Neural progenitor cell (in vitro differentiated cells): ENCODE measurements at regions not wholly inside any gene's neighbourhood (a gene's known extent, or its start where the extent isn't known, plus 50 kb on each side); places are given as distances from the start of the nearest gene placed in this dataset.

Source experiments
- EZH2 ChIP-seq: fragments of 200-600 bp; sonication (generic); IDR thresholded peaks from 2 replicates; pipeline ENCODE4 v1.6.1; 2017; ENCODE audit warnings: antibody characterized with exemption, mild to moderate bottlenecking, moderate library complexity
- TF ChIP-seq, protein P1 (sequence below): fragments of 200-600 bp; sonication (generic); IDR thresholded peaks from 2 replicates; pipeline ENCODE4 v1.5.1; 2017; ENCODE audit warnings: antibody characterized with exemption, mild to moderate bottlenecking

DNA sequence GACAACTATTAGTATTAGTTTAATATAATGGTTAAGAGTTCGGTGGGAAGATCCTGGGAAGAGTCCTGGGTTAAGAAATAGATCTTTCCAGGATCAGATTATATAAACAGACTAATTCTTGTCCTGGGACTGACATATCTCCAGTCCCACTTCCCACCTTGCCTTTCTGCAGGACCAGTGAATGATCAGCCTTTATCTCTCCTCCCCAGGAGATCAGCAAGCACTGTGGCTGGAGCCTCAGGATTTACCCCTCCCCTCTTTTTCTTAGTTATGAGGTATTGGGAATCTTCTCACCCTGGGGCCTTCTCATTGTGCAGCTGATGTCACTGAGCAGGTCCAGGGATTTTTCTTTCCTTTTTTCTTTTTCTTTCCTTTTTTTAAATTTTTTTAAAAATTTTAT, 135.7 kb upstream of the UMPS start:
- TF ChIP-seq, protein P1, sequence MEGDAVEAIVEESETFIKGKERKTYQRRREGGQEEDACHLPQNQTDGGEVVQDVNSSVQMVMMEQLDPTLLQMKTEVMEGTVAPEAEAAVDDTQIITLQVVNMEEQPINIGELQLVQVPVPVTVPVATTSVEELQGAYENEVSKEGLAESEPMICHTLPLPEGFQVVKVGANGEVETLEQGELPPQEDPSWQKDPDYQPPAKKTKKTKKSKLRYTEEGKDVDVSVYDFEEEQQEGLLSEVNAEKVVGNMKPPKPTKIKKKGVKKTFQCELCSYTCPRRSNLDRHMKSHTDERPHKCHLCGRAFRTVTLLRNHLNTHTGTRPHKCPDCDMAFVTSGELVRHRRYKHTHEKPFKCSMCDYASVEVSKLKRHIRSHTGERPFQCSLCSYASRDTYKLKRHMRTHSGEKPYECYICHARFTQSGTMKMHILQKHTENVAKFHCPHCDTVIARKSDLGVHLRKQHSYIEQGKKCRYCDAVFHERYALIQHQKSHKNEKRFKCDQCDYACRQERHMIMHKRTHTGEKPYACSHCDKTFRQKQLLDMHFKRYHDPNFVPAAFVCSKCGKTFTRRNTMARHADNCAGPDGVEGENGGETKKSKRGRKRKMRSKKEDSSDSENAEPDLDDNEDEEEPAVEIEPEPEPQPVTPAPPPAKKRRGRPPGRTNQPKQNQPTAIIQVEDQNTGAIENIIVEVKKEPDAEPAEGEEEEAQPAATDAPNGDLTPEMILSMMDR = no peak
- TF ChIP-seq EZH2 = no peak
